ENCODE measurements at regions not wholly inside any gene's neighbourhood (a gene's known extent, or its start where the extent isn't known, plus 50 kb on each side); places are given as distances from the start of the nearest gene placed in this dataset.

DNA sequence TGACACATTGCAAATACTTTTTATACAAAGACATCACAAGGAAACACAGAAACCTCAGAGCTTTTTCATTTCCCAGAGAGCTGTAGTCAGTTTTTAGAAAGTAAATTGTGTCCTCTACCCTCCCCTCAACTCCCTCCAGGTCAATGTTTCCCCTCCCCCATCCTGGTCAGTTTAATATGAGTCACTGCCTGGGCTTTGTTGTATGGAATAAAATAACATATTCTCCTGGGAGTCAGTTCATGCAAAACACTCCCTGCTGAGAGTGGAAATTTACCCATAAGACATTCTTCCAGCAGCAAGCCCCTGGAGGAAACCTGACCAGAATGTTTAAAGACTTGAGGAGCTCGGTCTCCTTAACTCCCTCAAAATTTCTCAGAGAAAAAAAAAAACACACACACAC, 270.1 kb upstream of the LDB2 start:
- no peak overlapping the region for H3K4me3 ChIP-seq (ENCODE audit: low read length)
- no peaks in the 10 kb centered on the region for H4K20me1 ChIP-seq (ENCODE audit: control insufficient read depth, insufficient read depth, low read depth, low read length)
- no peak overlapping the region for H3K4me2 ChIP-seq (ENCODE audit: low read length)
- no peaks in the 10 kb centered on the region for H3K9me2 ChIP-seq (replicated peaks; ENCODE audit: control insufficient read depth, low read length)
- H3K27me3 ChIP-seq (ENCODE audit: control insufficient read depth, low read length), result no peaks in the 10 kb centered on the region
- H3K36me3 ChIP-seq (ENCODE audit: control insufficient read depth, low read length), result no peaks in the 10 kb centered on the region
- TF ChIP-seq, protein P1, sequence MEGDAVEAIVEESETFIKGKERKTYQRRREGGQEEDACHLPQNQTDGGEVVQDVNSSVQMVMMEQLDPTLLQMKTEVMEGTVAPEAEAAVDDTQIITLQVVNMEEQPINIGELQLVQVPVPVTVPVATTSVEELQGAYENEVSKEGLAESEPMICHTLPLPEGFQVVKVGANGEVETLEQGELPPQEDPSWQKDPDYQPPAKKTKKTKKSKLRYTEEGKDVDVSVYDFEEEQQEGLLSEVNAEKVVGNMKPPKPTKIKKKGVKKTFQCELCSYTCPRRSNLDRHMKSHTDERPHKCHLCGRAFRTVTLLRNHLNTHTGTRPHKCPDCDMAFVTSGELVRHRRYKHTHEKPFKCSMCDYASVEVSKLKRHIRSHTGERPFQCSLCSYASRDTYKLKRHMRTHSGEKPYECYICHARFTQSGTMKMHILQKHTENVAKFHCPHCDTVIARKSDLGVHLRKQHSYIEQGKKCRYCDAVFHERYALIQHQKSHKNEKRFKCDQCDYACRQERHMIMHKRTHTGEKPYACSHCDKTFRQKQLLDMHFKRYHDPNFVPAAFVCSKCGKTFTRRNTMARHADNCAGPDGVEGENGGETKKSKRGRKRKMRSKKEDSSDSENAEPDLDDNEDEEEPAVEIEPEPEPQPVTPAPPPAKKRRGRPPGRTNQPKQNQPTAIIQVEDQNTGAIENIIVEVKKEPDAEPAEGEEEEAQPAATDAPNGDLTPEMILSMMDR (IDR thresholded peaks at IDR 0.05; ENCODE audit: low read depth, low read length, poor library complexity, severe bottlenecking), result no peak
- no peak for TF ChIP-seq EZH2phosphoT487 (IDR thresholded peaks at IDR 0.05; ENCODE audit: borderline replicate concordance, low read length)
- H3K4me1 ChIP-seq (ENCODE audit: control insufficient read depth, low read length), result no peaks in the 10 kb centered on the region
- H3K79me2 ChIP-seq (ENCODE audit: control insufficient read depth, low read length), result no peaks in the 10 kb centered on the region
- no peaks in the 10 kb centered on the region for H3K9me3 ChIP-seq (ENCODE audit: control insufficient read depth, insufficient read depth, low read length)
- H3K27ac ChIP-seq (ENCODE audit: low read depth, low read length), result no peak overlapping the region
- H3F3A ChIP-seq (ENCODE audit: control insufficient read depth, insufficient read depth), result no peaks in the 10 kb centered on the region

DNA sequence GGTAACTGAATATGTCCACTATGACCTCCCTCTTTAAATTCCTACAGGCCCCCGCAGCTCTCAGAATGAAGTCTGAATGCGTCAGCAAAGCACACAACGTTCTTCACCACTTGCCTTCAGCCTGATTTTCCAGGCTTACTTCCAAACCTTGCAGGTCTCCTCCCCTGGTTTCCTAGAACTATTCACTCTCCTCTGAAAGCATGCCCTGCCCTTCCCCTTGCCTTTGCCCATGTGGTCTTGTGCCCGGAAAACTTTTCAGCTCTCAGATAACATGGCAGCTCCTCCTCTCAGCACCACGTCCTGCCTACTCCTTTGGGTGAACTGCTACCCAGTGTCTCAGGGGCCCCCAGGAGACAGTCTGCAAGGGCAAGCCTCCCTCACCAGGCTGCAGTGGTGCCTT, 268.5 kb upstream of the LDB2 start:
- Histone ChIP-seq H3K9me2 (replicated peaks; ENCODE audit: control insufficient read depth, low read length) (no peaks in the 10 kb centered on the region), H3K79me2 (ENCODE audit: control insufficient read depth, low read length) (no peaks in the 10 kb centered on the region), H3F3A (ENCODE audit: control insufficient read depth, insufficient read depth) (no peaks in the 10 kb centered on the region), H3K4me2 (ENCODE audit: low read length) (no peak overlapping the region), H4K20me1 (ENCODE audit: control insufficient read depth, insufficient read depth, low read depth, low read length) (no peaks in the 10 kb centered on the region), H3K27me3 (ENCODE audit: control insufficient read depth, low read length) (no peaks in the 10 kb centered on the region), H3K4me1 (ENCODE audit: control insufficient read depth, low read length) (no peaks in the 10 kb centered on the region), H3K4me3 (ENCODE audit: low read length) (no peak overlapping the region), H3K36me3 (ENCODE audit: control insufficient read depth, low read length) (no peaks in the 10 kb centered on the region), H3K9me3 (ENCODE audit: control insufficient read depth, insufficient read depth, low read length) (no peaks in the 10 kb centered on the region), H3K27ac (ENCODE audit: low read depth, low read length) (no peak overlapping the region)
- no peak for TF ChIP-seq EZH2phosphoT487 (IDR thresholded peaks at IDR 0.05; ENCODE audit: borderline replicate concordance, low read length)
- TF ChIP-seq, protein P1 (IDR thresholded peaks at IDR 0.05; ENCODE audit: low read depth, low read length, poor library complexity, severe bottlenecking), result no peak

DNA sequence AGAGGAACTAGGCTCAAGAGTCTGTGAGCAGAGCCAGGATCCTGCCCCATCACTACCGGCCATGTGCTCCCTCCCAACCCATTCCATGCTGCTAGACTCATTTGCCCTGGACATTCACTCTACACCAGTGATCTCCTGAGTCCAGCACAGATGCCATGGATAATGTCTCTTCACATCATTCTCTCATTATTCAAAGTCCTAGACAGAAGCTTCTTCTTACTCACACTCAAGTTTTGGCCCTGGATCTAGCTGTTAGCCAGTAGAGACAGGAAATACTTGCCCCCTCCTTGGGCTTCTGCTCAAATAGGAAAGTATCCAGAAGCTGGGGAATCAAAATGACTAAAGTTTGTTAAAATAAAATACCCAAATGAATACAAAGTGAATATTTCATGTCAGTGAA, 266.8 kb upstream of the LDB2 start:
- Histone ChIP-seq H3K9me2 (replicated peaks; ENCODE audit: control insufficient read depth, low read length) (no peaks in the 10 kb centered on the region), H3K36me3 (ENCODE audit: control insufficient read depth, low read length) (no peaks in the 10 kb centered on the region), H4K20me1 (ENCODE audit: control insufficient read depth, insufficient read depth, low read depth, low read length) (no peaks in the 10 kb centered on the region), H3K4me3 (ENCODE audit: low read length) (no peak overlapping the region), H3K4me2 (ENCODE audit: low read length) (no peak overlapping the region), H3K27me3 (ENCODE audit: control insufficient read depth, low read length) (no peaks in the 10 kb centered on the region), H3F3A (ENCODE audit: control insufficient read depth, insufficient read depth) (no peaks in the 10 kb centered on the region), H3K4me1 (ENCODE audit: control insufficient read depth, low read length) (no peaks in the 10 kb centered on the region), H3K79me2 (ENCODE audit: control insufficient read depth, low read length) (no peaks in the 10 kb centered on the region), H3K9me3 (ENCODE audit: control insufficient read depth, insufficient read depth, low read length) (no peaks in the 10 kb centered on the region), H3K27ac (ENCODE audit: low read depth, low read length) (no peak overlapping the region)
- no peak for TF ChIP-seq EZH2phosphoT487 (IDR thresholded peaks at IDR 0.05; ENCODE audit: borderline replicate concordance, low read length)
- TF ChIP-seq, protein P1 (IDR thresholded peaks at IDR 0.05; ENCODE audit: low read depth, low read length, poor library complexity, severe bottlenecking), result no peak

DNA sequence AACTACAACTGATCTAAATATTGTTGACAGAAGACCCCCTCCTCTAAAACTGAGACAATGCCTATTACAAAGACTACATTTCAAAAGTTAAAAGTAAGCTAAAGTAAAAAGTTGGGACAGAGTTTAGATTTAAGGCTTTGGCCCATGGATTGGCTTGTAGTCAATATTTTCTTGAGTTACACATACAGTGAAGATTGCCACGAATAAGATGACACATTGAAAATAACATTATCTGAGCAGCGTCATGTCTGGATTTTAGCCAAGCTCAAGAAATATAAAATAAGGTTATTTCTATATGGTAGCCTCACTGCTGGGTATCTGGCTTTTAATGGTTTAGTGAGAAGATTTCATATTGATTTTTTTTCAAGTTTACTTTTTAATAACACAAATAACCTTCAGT, 266.2 kb upstream of the LDB2 start:
- H3K9me2 ChIP-seq (replicated peaks; ENCODE audit: control insufficient read depth, low read length), result no peaks in the 10 kb centered on the region
- H3K27me3 ChIP-seq (ENCODE audit: control insufficient read depth, low read length), result no peaks in the 10 kb centered on the region
- TF ChIP-seq, protein P1 (IDR thresholded peaks at IDR 0.05; ENCODE audit: low read depth, low read length, poor library complexity, severe bottlenecking), result no peak
- no peak for TF ChIP-seq EZH2phosphoT487 (IDR thresholded peaks at IDR 0.05; ENCODE audit: borderline replicate concordance, low read length)
- H3K36me3 ChIP-seq (ENCODE audit: control insufficient read depth, low read length), result no peaks in the 10 kb centered on the region
- H3K79me2 ChIP-seq (ENCODE audit: control insufficient read depth, low read length), result no peaks in the 10 kb centered on the region
- H3F3A ChIP-seq (ENCODE audit: control insufficient read depth, insufficient read depth), result no peaks in the 10 kb centered on the region
- no peak overlapping the region for H3K4me3 ChIP-seq (ENCODE audit: low read length)
- H3K4me2 ChIP-seq (ENCODE audit: low read length), result no peak overlapping the region
- no peaks in the 10 kb centered on the region for H3K9me3 ChIP-seq (ENCODE audit: control insufficient read depth, insufficient read depth, low read length)
- no peak overlapping the region for H3K27ac ChIP-seq (ENCODE audit: low read depth, low read length)
- no peaks in the 10 kb centered on the region for H4K20me1 ChIP-seq (ENCODE audit: control insufficient read depth, insufficient read depth, low read depth, low read length)
- H3K4me1 ChIP-seq (ENCODE audit: control insufficient read depth, low read length), result no peaks in the 10 kb centered on the region

Measured in DOHH2 (cell line).